ENCODE measurements at regions not wholly inside any gene's neighbourhood (a gene's known extent, or its start where the extent isn't known, plus 50 kb on each side); places are given as distances from the start of the nearest gene placed in this dataset.

GRCh38 chr1:185408700-185409270, 91.7 kb upstream of the IVNS1ABP start:
- DNase-seq: no peak
- no peak overlapping the region for H3K4me2 ChIP-seq (ENCODE audit: low read depth, low read length)
- H3K27me3 ChIP-seq (replicated peaks; ENCODE audit: insufficient read depth, low read length): no peaks in the 10 kb centered on the region
- H3K4me3 ChIP-seq (ENCODE audit: low read length): no peak overlapping the region
- H2AFZ ChIP-seq (ENCODE audit: low read length): peak overlapping the region; percentile 28; the same call in 1 of the 2 replicates
- no peak overlapping the region for H3K9ac ChIP-seq (ENCODE audit: low read length)
- TF ChIP-seq, protein P1, sequence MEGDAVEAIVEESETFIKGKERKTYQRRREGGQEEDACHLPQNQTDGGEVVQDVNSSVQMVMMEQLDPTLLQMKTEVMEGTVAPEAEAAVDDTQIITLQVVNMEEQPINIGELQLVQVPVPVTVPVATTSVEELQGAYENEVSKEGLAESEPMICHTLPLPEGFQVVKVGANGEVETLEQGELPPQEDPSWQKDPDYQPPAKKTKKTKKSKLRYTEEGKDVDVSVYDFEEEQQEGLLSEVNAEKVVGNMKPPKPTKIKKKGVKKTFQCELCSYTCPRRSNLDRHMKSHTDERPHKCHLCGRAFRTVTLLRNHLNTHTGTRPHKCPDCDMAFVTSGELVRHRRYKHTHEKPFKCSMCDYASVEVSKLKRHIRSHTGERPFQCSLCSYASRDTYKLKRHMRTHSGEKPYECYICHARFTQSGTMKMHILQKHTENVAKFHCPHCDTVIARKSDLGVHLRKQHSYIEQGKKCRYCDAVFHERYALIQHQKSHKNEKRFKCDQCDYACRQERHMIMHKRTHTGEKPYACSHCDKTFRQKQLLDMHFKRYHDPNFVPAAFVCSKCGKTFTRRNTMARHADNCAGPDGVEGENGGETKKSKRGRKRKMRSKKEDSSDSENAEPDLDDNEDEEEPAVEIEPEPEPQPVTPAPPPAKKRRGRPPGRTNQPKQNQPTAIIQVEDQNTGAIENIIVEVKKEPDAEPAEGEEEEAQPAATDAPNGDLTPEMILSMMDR (IDR thresholded peaks at IDR 0.05; ENCODE audit: low read length): no peak
- no peak for TF ChIP-seq EZH2 (optimal IDR thresholded peaks at IDR 0.05; ENCODE audit: low read depth, low read length)
- no peak for TF ChIP-seq EZH2phosphoT487 (IDR thresholded peaks at IDR 0.05; ENCODE audit: low read length)
- no peaks in the 10 kb centered on the region for H3K79me2 ChIP-seq (ENCODE audit: low read length)
- no peak overlapping the region for H3K27ac ChIP-seq (ENCODE audit: low read length)
- H4K20me1 ChIP-seq (ENCODE audit: insufficient read depth, low read length): no peaks in the 10 kb centered on the region
- H3K9me3 ChIP-seq (replicated peaks; ENCODE audit: insufficient read depth, low read length): no peaks in the 10 kb centered on the region
- H3K9me2 ChIP-seq (replicated peaks; ENCODE audit: insufficient read depth, low read length): no peaks in the 10 kb centered on the region
- H3K36me3 ChIP-seq (replicated peaks; ENCODE audit: insufficient read depth, low read length): no peaks in the 10 kb centered on the region
- no peaks in the 10 kb centered on the region for H3K4me1 ChIP-seq (ENCODE audit: low read length)
- H3F3A ChIP-seq (ENCODE audit: insufficient read depth, low read length): no peaks in the 10 kb centered on the region

DNA sequence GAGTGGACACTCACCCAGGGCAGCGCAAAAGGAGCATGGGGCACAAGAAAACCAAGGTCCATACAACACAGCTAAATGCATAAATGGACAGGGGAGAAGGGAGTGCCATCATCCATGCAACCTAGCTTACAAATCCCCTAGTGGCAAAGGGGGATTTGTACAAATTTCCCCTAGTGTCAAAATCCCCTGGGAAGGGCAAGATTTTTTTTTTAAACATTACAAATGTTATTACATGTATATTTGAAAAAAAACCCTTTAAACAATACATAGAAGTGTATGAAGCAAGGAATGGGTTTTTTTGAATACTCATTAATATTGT, 89.6 kb upstream of the IVNS1ABP start:
- TF ChIP-seq EZH2 (optimal IDR thresholded peaks at IDR 0.05; ENCODE audit: low read depth, low read length) (no peak), EZH2phosphoT487 (IDR thresholded peaks at IDR 0.05; ENCODE audit: low read length) (no peak)
- TF ChIP-seq, protein P1 (IDR thresholded peaks at IDR 0.05; ENCODE audit: low read length): no peak
- Histone ChIP-seq H3K4me1 (ENCODE audit: low read length) (no peaks in the 10 kb centered on the region), H3K27me3 (replicated peaks; ENCODE audit: insufficient read depth, low read length) (no peaks in the 10 kb centered on the region), H3K4me3 (ENCODE audit: low read length) (no peak overlapping the region), H4K20me1 (ENCODE audit: insufficient read depth, low read length) (no peaks in the 10 kb centered on the region), H3K4me2 (ENCODE audit: low read depth, low read length) (no peak overlapping the region), H3K27ac (ENCODE audit: low read length) (no peak overlapping the region), H3K9me2 (replicated peaks; ENCODE audit: insufficient read depth, low read length) (no peaks in the 10 kb centered on the region), H3K9me3 (replicated peaks; ENCODE audit: insufficient read depth, low read length) (no peaks in the 10 kb centered on the region), H3K9ac (ENCODE audit: low read length) (no peak overlapping the region), H2AFZ (ENCODE audit: low read length) (no peak overlapping the region), H3K79me2 (ENCODE audit: low read length) (no peaks in the 10 kb centered on the region), H3F3A (ENCODE audit: insufficient read depth, low read length) (no peaks in the 10 kb centered on the region), H3K36me3 (replicated peaks; ENCODE audit: insufficient read depth, low read length) (no peaks in the 10 kb centered on the region)
- DNase-seq: no peak

DNA sequence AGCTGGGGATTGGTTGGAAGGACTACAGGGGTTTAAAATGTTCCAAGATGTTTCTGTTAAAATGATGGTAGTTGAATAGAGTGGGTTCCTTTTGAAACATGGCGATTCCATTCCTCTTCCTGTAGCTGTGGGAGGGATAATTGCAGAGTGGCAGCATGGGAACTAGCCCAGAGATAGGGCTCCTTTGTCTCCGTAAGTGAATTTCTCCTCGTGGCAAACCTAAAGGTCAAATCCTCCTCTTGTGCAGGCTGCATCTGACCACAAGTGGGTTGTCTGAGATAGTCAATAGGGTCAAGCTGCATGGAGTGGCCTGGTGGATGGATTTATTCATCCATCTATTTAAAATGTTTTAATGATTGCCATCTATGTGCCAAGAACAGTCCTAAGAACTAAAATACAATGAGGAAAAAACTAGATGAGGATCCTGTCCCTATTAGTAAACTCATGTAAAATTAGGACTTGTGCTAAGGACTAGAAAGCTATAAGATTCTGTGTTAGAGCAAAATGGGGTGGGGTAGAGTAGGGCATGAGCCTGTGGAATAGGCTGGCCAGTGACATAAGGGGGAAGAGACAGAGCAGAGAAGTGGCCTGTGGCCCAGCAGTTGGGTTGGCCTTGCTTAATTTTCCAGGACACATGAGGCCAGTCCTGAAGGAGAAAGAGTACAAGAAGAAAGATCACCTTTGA, 89.1 kb upstream of the IVNS1ABP start:
- H3K27ac ChIP-seq (ENCODE audit: low read length): no peak overlapping the region
- no peak overlapping the region for H2AFZ ChIP-seq (ENCODE audit: low read length)
- H3K9ac ChIP-seq (ENCODE audit: low read length): no peak overlapping the region
- no peak overlapping the region for H3K4me2 ChIP-seq (ENCODE audit: low read depth, low read length)
- no peaks in the 10 kb centered on the region for H3K27me3 ChIP-seq (replicated peaks; ENCODE audit: insufficient read depth, low read length)
- H3K4me3 ChIP-seq (ENCODE audit: low read length): no peak overlapping the region
- no peaks in the 10 kb centered on the region for H4K20me1 ChIP-seq (ENCODE audit: insufficient read depth, low read length)
- TF ChIP-seq EZH2 (optimal IDR thresholded peaks at IDR 0.05; ENCODE audit: low read depth, low read length): no peak
- TF ChIP-seq EZH2phosphoT487 (IDR thresholded peaks at IDR 0.05; ENCODE audit: low read length): no peak
- TF ChIP-seq, protein P1 (IDR thresholded peaks at IDR 0.05; ENCODE audit: low read length): no peak
- no peaks in the 10 kb centered on the region for H3K9me2 ChIP-seq (replicated peaks; ENCODE audit: insufficient read depth, low read length)
- H3K9me3 ChIP-seq (replicated peaks; ENCODE audit: insufficient read depth, low read length): no peaks in the 10 kb centered on the region
- no peak for DNase-seq
- H3K4me1 ChIP-seq (ENCODE audit: low read length): no peaks in the 10 kb centered on the region
- H3F3A ChIP-seq (ENCODE audit: insufficient read depth, low read length): no peaks in the 10 kb centered on the region
- H3K79me2 ChIP-seq (ENCODE audit: low read length): no peaks in the 10 kb centered on the region
- H3K36me3 ChIP-seq (replicated peaks; ENCODE audit: insufficient read depth, low read length): no peaks in the 10 kb centered on the region
